ENCODE measurements at regions not wholly inside any gene's neighbourhood (a gene's known extent, or its start where the extent isn't known, plus 50 kb on each side); places are given as distances from the start of the nearest gene placed in this dataset.
"Not testable (repeated sequence)": the region's sequence is repeated elsewhere in the genome, so short reads cannot be mapped to it uniquely, and the experiment has no call there.

- DNase-seq (ENCODE audit: low read depth), result no peak
Measured at GRCh38 chr20:60097285-60097684, 139.1 kb downstream of the CDH26 start.

GRCh38 chr20:60100780-60101179, 142.6 kb downstream of the CDH26 start:
- no peak for DNase-seq (ENCODE audit: low read depth)

- no peak for DNase-seq (ENCODE audit: low read depth)
Measured at GRCh38 chr20:60101201-60101890, 143.1 kb downstream of the CDH26 start.

GRCh38 chr20:60101891-60102281, 143.7 kb downstream of the CDH26 start:
- no peak for DNase-seq (ENCODE audit: low read depth)

- DNase-seq (ENCODE audit: low read depth), result no peak
Measured at GRCh38 chr20:60102665-60103210, 144.5 kb downstream of the CDH26 start.

GRCh38 chr20:60104993-60105803, 147.0 kb downstream of the CDH26 start:
- no peak for DNase-seq (ENCODE audit: low read depth)

- not testable (repeated sequence) for DNase-seq (ENCODE audit: low read depth)
Measured at GRCh38 chr20:60106186-60106585, 148.0 kb downstream of the CDH26 start.

GRCh38 chr20:60107621-60108390, 149.6 kb downstream of the CDH26 start:
- DNase-seq (ENCODE audit: low read depth), result no peak

- DNase-seq (ENCODE audit: low read depth), result peak; percentile 12
Measured at GRCh38 chr20:60108397-60108796, 150.2 kb downstream of the CDH26 start.

GRCh38 chr20:60113024-60113724, 155.0 kb downstream of the CDH26 start:
- no peak for DNase-seq (ENCODE audit: low read depth)

GRCh38 chr20:60113771-60114170, 155.5 kb downstream of the CDH26 start:
- DNase-seq (ENCODE audit: low read depth), result no peak

GRCh38 chr20:60115451-60115850, 157.2 kb downstream of the CDH26 start:
- no peak for DNase-seq (ENCODE audit: low read depth)

- DNase-seq (ENCODE audit: low read depth), result no peak
Measured at GRCh38 chr20:60116128-60116909, 158.1 kb downstream of the CDH26 start.

- DNase-seq (ENCODE audit: low read depth), result peak; percentile 2
Measured at GRCh38 chr20:60117065-60117464, 158.8 kb downstream of the CDH26 start.

GRCh38 chr20:60121903-60122302, 163.7 kb downstream of the CDH26 start:
- no peak for DNase-seq (ENCODE audit: low read depth)

GRCh38 chr20:60122671-60123070, 164.4 kb downstream of the CDH26 start:
- no peak for DNase-seq (ENCODE audit: low read depth)

- DNase-seq (ENCODE audit: low read depth), result no peak
Measured at GRCh38 chr20:60123096-60123495, 164.9 kb downstream of the CDH26 start.

- no peak for DNase-seq (ENCODE audit: low read depth)
Measured at GRCh38 chr20:60123652-60124051, 165.4 kb downstream of the CDH26 start.

- no peak for DNase-seq (ENCODE audit: low read depth)
Measured at GRCh38 chr20:60124776-60125381, 166.7 kb downstream of the CDH26 start.

GRCh38 chr20:60125513-60125912, 167.3 kb downstream of the CDH26 start:
- DNase-seq (ENCODE audit: low read depth), result no peak

- no peak for DNase-seq (ENCODE audit: low read depth)
Measured at GRCh38 chr20:60126975-60127374, 168.8 kb downstream of the CDH26 start.

All from iris pigment epithelial cell (primary cell).